Osteoblast (primary cell): ENCODE measurements at regions not wholly inside any gene's neighbourhood (a gene's known extent, or its start where the extent isn't known, plus 50 kb on each side); places are given as distances from the start of the nearest gene placed in this dataset.
"Not testable (repeated sequence)": the region's sequence is repeated elsewhere in the genome, so short reads cannot be mapped to it uniquely, and the experiment has no call there.

Experiments
- DNase-seq: peaks from one replicate; pipeline ENCODE4 v3.0.0; 2011; ENCODE audit warnings: low spot score, mixed read lengths; ENCODE audit not compliant: insufficient read length; ENCODE audit errors: missing footprints
- H2AFZ ChIP-seq: 2 replicates; pipeline ENCODE4 v1.6.0; 2011; ENCODE audit warnings: mild to moderate bottlenecking, low read length
- H3K27ac ChIP-seq: 2 replicates; pipeline ENCODE4 v1.5.1; 2011; ENCODE audit warnings: mild to moderate bottlenecking, low read depth, low read length, moderate library complexity
- H3K27me3 ChIP-seq: 2 replicates; pipeline ENCODE4 v1.6.0; 2012; ENCODE audit warnings: mild to moderate bottlenecking, control low read depth, inconsistent platforms, low read length, moderate library complexity; ENCODE audit not compliant: insufficient read depth
- H3K36me3 ChIP-seq: 2 replicates; pipeline ENCODE4 v1.5.1; 2011; ENCODE audit warnings: mild to moderate bottlenecking, low read length, control low read depth, moderate library complexity; ENCODE audit not compliant: insufficient read depth
- H3K4me1 ChIP-seq: 2 replicates; pipeline ENCODE4 v1.5.1; 2011; ENCODE audit warnings: mild to moderate bottlenecking, low read length, control low read depth, moderate library complexity; ENCODE audit not compliant: insufficient read depth
- H3K4me2 ChIP-seq: 2 replicates; pipeline ENCODE4 v1.6.0; 2011; ENCODE audit warnings: mild to moderate bottlenecking, low read length; ENCODE audit not compliant: insufficient read depth
- H3K4me3 ChIP-seq: fragments of 200-600 bp; sonication (generic); 3 replicates; pipeline ENCODE4 v1.5.1; 2012; ENCODE audit warnings: mild to moderate bottlenecking, low read length, inconsistent platforms; ENCODE audit not compliant: insufficient read depth
- H3K79me2 ChIP-seq: 2 replicates; pipeline ENCODE4 v1.6.0; 2012; ENCODE audit warnings: mild to moderate bottlenecking, low read length, control low read depth, inconsistent platforms; ENCODE audit not compliant: insufficient read depth
- H3K9me3 ChIP-seq: 2 replicates; pipeline ENCODE4 v1.5.1; 2011; ENCODE audit warnings: low read depth, low read length, control low read depth
- H4K20me1 ChIP-seq: 2 replicates; pipeline ENCODE4 v1.6.0; 2012; ENCODE audit warnings: mild to moderate bottlenecking, low read length, control low read depth; ENCODE audit not compliant: insufficient read depth
- CTCF ChIP-seq: IDR thresholded peaks from 2 replicates; pipeline ENCODE4 v1.5.1; 2011; ENCODE audit warnings: mild to moderate bottlenecking, low read depth, low read length, moderate library complexity; ENCODE audit errors: extremely low read depth

- not testable (repeated sequence) for H3K4me3 ChIP-seq, H3K36me3 ChIP-seq, H3K79me2 ChIP-seq, H3K27ac ChIP-seq, H3K4me2 ChIP-seq, H3K9me3 ChIP-seq, H3K27me3 ChIP-seq, DNase-seq, H4K20me1 ChIP-seq, H2AFZ ChIP-seq, H3K4me1 ChIP-seq
Observed at GRCh38 chr16:29194185-29194844, 209.5 kb downstream of the LAT start.

- H3K4me2 ChIP-seq, H3K79me2 ChIP-seq, H3K27me3 ChIP-seq, H3K27ac ChIP-seq, DNase-seq, H3K4me3 ChIP-seq, H3K36me3 ChIP-seq, H4K20me1 ChIP-seq, H3K9me3 ChIP-seq, H2AFZ ChIP-seq, H3K4me1 ChIP-seq: not testable (repeated sequence)
Observed at GRCh38 chr16:29193634-29194033, 208.8 kb downstream of the LAT start.

- not testable (repeated sequence) for H3K27ac ChIP-seq, H3K36me3 ChIP-seq, H3K4me2 ChIP-seq, H3K27me3 ChIP-seq, H3K4me3 ChIP-seq, H2AFZ ChIP-seq, H4K20me1 ChIP-seq, H3K79me2 ChIP-seq, DNase-seq, H3K4me1 ChIP-seq, H3K9me3 ChIP-seq
Observed at GRCh38 chr16:29193248-29193574, 208.4 kb downstream of the LAT start.

- Histone ChIP-seq H3K4me3 (no peak overlapping the region), H4K20me1 (no peaks in the 10 kb centered on the region), H3K4me1 (peaks cover 4% of the 10 kb centered on the region), H3K4me2 (no peak overlapping the region), H3K79me2 (no peaks in the 10 kb centered on the region), H2AFZ (no peak overlapping the region), H3K27me3 (no peaks in the 10 kb centered on the region), H3K27ac (no peak overlapping the region), H3K36me3 (no peaks in the 10 kb centered on the region), H3K9me3 (no peaks in the 10 kb centered on the region)
- TF ChIP-seq CTCF = no peak
- DNase-seq = no peak
Observed at GRCh38 chr16:29192329-29193247, 207.7 kb downstream of the LAT start.

DNA sequence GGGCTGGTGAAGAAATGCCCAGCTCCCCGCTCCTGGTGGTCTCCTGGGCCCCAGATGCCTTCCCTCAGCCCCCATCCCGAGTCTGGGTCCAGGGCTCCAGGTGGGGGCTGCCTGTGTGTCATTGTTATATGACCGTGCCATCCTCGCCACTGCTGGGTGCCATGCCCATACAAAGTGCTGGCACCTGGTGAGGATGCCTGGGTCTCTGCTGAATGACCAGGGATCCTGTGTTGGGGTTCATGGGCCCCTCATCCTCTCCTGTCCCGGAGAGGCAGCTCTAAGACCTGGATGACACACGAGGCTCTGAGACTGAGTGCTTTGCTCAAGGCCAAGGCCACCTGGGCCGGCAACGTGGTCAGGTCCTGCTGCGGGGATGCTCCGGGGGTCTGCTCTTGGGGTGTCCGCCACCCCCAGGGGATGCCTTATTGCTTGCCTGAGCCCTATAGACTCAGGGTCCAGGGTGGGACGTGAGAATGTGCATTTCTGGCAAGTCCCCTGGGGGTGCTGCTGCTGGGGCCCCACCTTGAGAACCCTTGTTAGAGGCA lies 206.9 kb downstream of the LAT start:
- H4K20me1 ChIP-seq, DNase-seq, H3K79me2 ChIP-seq, H3K36me3 ChIP-seq, H3K4me1 ChIP-seq, H3K27ac ChIP-seq, H3K4me2 ChIP-seq, H3K9me3 ChIP-seq, H3K4me3 ChIP-seq, H3K27me3 ChIP-seq, H2AFZ ChIP-seq: not testable (repeated sequence)

DNA sequence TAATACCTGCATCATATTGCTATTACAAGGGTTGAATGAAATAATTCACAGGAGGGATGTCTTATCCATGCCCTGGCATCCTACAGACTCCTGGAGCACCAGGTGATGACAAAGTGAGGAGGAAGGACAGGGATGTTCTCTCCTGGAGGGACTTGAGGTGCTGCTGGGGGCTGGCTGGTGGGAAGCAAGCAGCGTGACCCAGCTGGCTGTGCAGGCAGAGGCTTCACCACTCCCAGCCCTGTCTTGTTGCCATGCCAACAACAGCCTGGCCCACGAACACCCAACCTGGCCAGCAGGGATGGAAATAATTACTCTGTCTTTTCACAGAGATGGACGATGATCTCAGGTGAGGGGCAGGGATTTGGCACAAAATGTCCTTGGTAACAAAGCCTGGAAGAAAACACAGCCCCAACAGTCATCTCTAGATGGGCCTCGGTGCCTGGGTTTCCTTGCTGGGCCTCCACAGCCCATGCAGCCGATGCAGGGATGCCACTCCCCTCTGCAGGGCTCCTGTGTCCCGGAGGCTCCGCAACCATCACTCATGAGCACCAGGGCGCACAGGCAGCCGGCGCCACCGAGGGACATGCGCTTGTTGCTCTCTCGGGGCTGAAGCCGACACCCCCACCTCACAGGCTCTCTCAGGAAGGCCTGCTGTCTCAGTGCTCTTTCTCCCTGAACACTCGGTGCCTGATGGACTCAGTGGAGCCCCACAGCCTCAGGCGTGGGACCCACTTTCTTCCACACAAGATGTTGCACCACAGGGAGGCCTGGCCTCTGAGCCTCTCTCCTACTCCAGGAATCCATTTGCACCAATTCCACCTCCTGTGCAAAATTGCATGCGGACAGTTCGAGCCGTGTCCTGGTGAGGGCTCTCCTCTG lies 205.9 kb downstream of the LAT start:
- peak; percentile 49 for DNase-seq

GRCh38 chr16:29188806-29189205 lies 204.0 kb downstream of the LAT start:
- H3K27ac ChIP-seq, H3K36me3 ChIP-seq, H3K27me3 ChIP-seq, H3K79me2 ChIP-seq, H4K20me1 ChIP-seq, H3K9me3 ChIP-seq, DNase-seq, H2AFZ ChIP-seq, H3K4me2 ChIP-seq, H3K4me1 ChIP-seq, H3K4me3 ChIP-seq: not testable (repeated sequence)

More for the DNA sequence above, 205.9 kb downstream of the LAT start:
- H3K79me2 ChIP-seq, H3K4me1 ChIP-seq, H3K4me2 ChIP-seq, H3K4me3 ChIP-seq, H2AFZ ChIP-seq, H3K27me3 ChIP-seq, H3K9me3 ChIP-seq, H3K27ac ChIP-seq, H4K20me1 ChIP-seq, H3K36me3 ChIP-seq: not testable (repeated sequence)
